ENCODE measurements at regions not wholly inside any gene's neighbourhood (a gene's known extent, or its start where the extent isn't known, plus 50 kb on each side); places are given as distances from the start of the nearest gene placed in this dataset.

GRCh38 chr4:11039634-11040131, 355.1 kb upstream of the CLNK start:
- DNase-seq = no peak

- DNase-seq = no peak
Observed at GRCh38 chr4:11038926-11039325, 354.4 kb upstream of the CLNK start.

- DNase-seq = no peak
Observed at GRCh38 chr4:11037637-11038036, 353.1 kb upstream of the CLNK start.

- no peak for DNase-seq
Observed at GRCh38 chr4:11028334-11028733, 343.8 kb upstream of the CLNK start.

- DNase-seq = no peak
Observed at GRCh38 chr4:11021333-11021732, 336.8 kb upstream of the CLNK start.

- no peak for DNase-seq
Observed at GRCh38 chr4:11019451-11020240, 335.1 kb upstream of the CLNK start.

- DNase-seq = no peak
Observed at GRCh38 chr4:11014199-11014598, 329.6 kb upstream of the CLNK start.

- no peak for DNase-seq
Observed at GRCh38 chr4:11013094-11013664, 328.6 kb upstream of the CLNK start.

GRCh38 chr4:11011249-11011648, 326.7 kb upstream of the CLNK start:
- DNase-seq = no peak

GRCh38 chr4:11010624-11011023, 326.1 kb upstream of the CLNK start:
- no peak for DNase-seq

GRCh38 chr4:11009281-11009680, 324.7 kb upstream of the CLNK start:
- DNase-seq = no peak

GRCh38 chr4:11005300-11005699, 320.7 kb upstream of the CLNK start:
- no peak for DNase-seq

- DNase-seq = no peak
Observed at GRCh38 chr4:11004818-11005217, 320.2 kb upstream of the CLNK start.

GRCh38 chr4:11002961-11003360, 318.4 kb upstream of the CLNK start:
- DNase-seq = no peak

- DNase-seq = no peak
Observed at GRCh38 chr4:10998846-10999245, 314.3 kb upstream of the CLNK start.

GRCh38 chr4:10984815-10985214, 300.2 kb upstream of the CLNK start:
- no peak for DNase-seq

GRCh38 chr4:10983885-10984640, 299.5 kb upstream of the CLNK start:
- DNase-seq = no peak

- DNase-seq = no peak
Observed at GRCh38 chr4:10983268-10983667, 298.7 kb upstream of the CLNK start.

GRCh38 chr4:10982305-10982704, 297.7 kb upstream of the CLNK start:
- no peak for DNase-seq

GRCh38 chr4:10981576-10981975, 297.0 kb upstream of the CLNK start:
- no peak for DNase-seq

- no peak for DNase-seq
Observed at GRCh38 chr4:10981096-10981495, 296.5 kb upstream of the CLNK start.

GRCh38 chr4:10979032-10979431, 294.5 kb upstream of the CLNK start:
- DNase-seq = no peak

GRCh38 chr4:10977534-10977933, 293.0 kb upstream of the CLNK start:
- DNase-seq = no peak

- no peak for DNase-seq
Observed at GRCh38 chr4:10974371-10974770, 289.8 kb upstream of the CLNK start.
